H7 (cell line): ENCODE measurements at regions not wholly inside any gene's neighbourhood (a gene's known extent, or its start where the extent isn't known, plus 50 kb on each side); places are given as distances from the start of the nearest gene placed in this dataset.
"Not testable (repeated sequence)": the region's sequence is repeated elsewhere in the genome, so short reads cannot be mapped to it uniquely, and the experiment has no call there.

ENCODE experiments used
- DNase-seq: peaks from one replicate; pipeline ENCODE4 v3.0.0; 2012
- H3K27me3 ChIP-seq: 2 replicates; pipeline ENCODE4 v1.6.0; 2011; ENCODE audit warnings: mild to moderate bottlenecking, low read length; ENCODE audit not compliant: control insufficient read depth, insufficient read depth
- H3K36me3 ChIP-seq: replicated peaks from 2 replicates; pipeline ENCODE4 v1.5.1; 2011; ENCODE audit warnings: low read length; ENCODE audit not compliant: control insufficient read depth, insufficient read depth
- H3K4me3 ChIP-seq: 2 replicates; pipeline ENCODE4 v1.5.1; 2011; ENCODE audit warnings: low read depth, mild to moderate bottlenecking, control low read depth, low read length, moderate library complexity; ENCODE audit not compliant: insufficient read depth

GRCh38 chr1:67482733-67483482, 52.7 kb upstream of the SERBP1 start:
- Histone ChIP-seq H3K36me3 (no peaks in the 10 kb centered on the region), H3K4me3 (no peak overlapping the region), H3K27me3 (no peaks in the 10 kb centered on the region)
- DNase-seq, result no peak

- Histone ChIP-seq H3K4me3 (no peak overlapping the region), H3K27me3 (no peaks in the 10 kb centered on the region), H3K36me3 (no peaks in the 10 kb centered on the region)
- DNase-seq, result no peak
Measured at GRCh38 chr1:67484492-67484891, 54.3 kb upstream of the SERBP1 start.

GRCh38 chr1:67485046-67485811, 55.0 kb upstream of the SERBP1 start:
- H3K36me3 ChIP-seq, result no peaks in the 10 kb centered on the region
- no peaks in the 10 kb centered on the region for H3K27me3 ChIP-seq
- H3K4me3 ChIP-seq, result no peak overlapping the region
- no peak for DNase-seq

- Histone ChIP-seq H3K4me3 (no peak overlapping the region), H3K36me3 (no peaks in the 10 kb centered on the region), H3K27me3 (no peaks in the 10 kb centered on the region)
- peak; percentile 64 for DNase-seq
Measured at GRCh38 chr1:67489643-67490042, 59.4 kb upstream of the SERBP1 start.

DNA sequence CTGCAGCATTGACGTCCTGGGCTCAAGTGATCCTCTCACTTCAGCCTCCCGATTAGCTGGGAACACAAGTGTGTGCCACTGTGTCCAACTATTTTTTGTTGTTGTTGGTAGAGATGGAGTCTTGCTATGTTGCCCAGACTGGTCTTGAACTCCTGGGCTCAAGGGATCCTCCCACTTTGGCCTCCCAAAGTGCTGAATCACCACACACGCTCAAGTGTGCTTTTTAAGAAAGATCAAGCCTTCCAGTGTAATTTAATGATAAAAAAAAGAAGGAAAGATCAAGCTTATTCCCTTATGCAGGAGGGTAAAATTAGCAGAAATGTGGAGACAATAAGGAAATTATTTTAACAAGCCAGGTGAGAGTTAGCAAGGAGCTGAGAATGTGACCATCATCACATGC, 61.1 kb upstream of the SERBP1 start:
- H3K36me3 ChIP-seq, result no peaks in the 10 kb centered on the region
- no peak overlapping the region for H3K4me3 ChIP-seq
- no peaks in the 10 kb centered on the region for H3K27me3 ChIP-seq
- no peak for DNase-seq

GRCh38 chr1:67493148-67493547, 62.9 kb upstream of the SERBP1 start:
- H3K4me3 ChIP-seq, result no peak overlapping the region
- H3K27me3 ChIP-seq, result no peaks in the 10 kb centered on the region

DNA sequence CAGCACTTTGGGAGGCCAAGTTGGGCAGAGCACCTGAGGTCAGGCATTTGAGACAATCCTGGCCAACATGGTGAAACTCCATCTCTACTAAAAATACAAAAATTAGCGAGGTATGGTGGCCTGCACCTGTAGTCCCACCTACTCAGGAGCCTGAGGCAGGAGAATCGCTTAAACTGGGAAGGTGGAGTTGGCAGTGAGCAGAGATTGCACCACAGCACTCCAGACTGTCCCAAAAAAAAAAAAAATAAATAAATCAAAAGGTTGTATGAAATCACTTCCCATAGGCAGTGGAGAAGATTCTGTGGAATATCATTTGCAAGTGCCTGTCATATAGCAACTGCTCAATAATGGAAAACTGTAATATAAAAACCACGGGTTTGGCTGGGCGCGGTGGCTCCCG, 65.1 kb upstream of the SERBP1 start:
- no peaks in the 10 kb centered on the region for H3K27me3 ChIP-seq
- H3K36me3 ChIP-seq, result no peaks in the 10 kb centered on the region
- DNase-seq, result no peak
- H3K4me3 ChIP-seq, result no peak overlapping the region

More at GRCh38 chr1:67493148-67493547, 62.9 kb upstream of the SERBP1 start:
- no peaks in the 10 kb centered on the region for H3K36me3 ChIP-seq
- DNase-seq, result no peak

GRCh38 chr1:67496329-67496728, 66.1 kb upstream of the SERBP1 start:
- H3K36me3 ChIP-seq, result no peaks in the 10 kb centered on the region
- H3K27me3 ChIP-seq, result peaks cover 7% of the 10 kb centered on the region
- no peak for DNase-seq
- no peak overlapping the region for H3K4me3 ChIP-seq

- peak; percentile 92 for DNase-seq
- Histone ChIP-seq H3K4me3 (no peak overlapping the region), H3K36me3 (no peaks in the 10 kb centered on the region), H3K27me3 (peaks cover 23% of the 10 kb centered on the region)
Measured at GRCh38 chr1:67500413-67500959, 70.3 kb upstream of the SERBP1 start.

- no peaks in the 10 kb centered on the region for H3K36me3 ChIP-seq
- H3K4me3 ChIP-seq, result no peak overlapping the region
- peaks cover 23% of the 10 kb centered on the region for H3K27me3 ChIP-seq
- DNase-seq, result no peak
Measured at GRCh38 chr1:67503974-67504373, 73.8 kb upstream of the SERBP1 start.

- peaks cover 53% of the 10 kb centered on the region for H3K27me3 ChIP-seq
- H3K36me3 ChIP-seq, DNase-seq, H3K4me3 ChIP-seq: not testable (repeated sequence)
Measured at GRCh38 chr1:67513392-67514294, 83.4 kb upstream of the SERBP1 start.

GRCh38 chr1:67514300-67514699, 84.1 kb upstream of the SERBP1 start:
- Histone ChIP-seq H3K4me3 (no peak overlapping the region), H3K27me3 (peaks cover 60% of the 10 kb centered on the region), H3K36me3 (no peaks in the 10 kb centered on the region)
- no peak for DNase-seq

GRCh38 chr1:67514786-67515185, 84.6 kb upstream of the SERBP1 start:
- Histone ChIP-seq H3K4me3 (no peak overlapping the region), H3K27me3 (peaks cover 64% of the 10 kb centered on the region), H3K36me3 (no peaks in the 10 kb centered on the region)
- no peak for DNase-seq

DNA sequence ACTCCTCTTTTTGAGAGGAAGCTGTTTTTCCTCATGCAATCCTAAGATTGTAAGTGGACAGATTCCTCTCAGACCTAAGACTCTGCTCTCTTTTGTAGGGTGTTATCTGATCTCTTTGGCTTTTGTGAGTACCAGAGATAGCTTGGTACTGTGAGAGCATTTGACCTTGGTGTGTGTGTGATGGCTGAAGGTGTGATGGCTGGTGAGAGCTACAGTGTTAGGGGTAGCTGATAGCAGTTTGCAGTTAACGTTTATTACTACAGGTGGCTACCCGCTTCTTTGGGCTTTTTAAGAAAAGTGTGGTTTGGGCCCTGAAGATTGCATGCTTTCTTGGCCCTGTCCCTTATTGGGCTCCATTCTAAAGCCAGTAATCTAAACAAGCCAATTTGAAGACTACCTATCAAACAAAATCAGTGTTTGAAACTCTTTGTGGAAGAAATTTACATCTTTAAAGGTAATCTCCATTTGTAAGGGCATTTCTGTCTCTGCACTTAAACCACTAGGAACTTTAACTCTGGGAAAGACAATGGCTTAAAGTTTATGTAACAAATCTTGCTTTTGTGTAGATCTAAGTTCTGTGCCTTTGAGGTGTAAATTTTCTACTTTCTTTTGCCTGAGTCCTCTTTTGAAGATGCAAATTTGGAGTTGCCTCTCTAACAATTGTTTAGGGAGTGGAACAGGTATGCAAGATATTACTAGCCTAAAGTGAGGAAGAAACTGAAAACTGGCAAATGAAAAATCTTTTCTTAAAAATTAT, 85.3 kb upstream of the SERBP1 start:
- Histone ChIP-seq H3K36me3 (no peaks in the 10 kb centered on the region), H3K27me3 (peaks cover 65% of the 10 kb centered on the region), H3K4me3 (no peak overlapping the region)
- peak; percentile 42 for DNase-seq
